ENCODE measurements at regions not wholly inside any gene's neighbourhood (a gene's known extent, or its start where the extent isn't known, plus 50 kb on each side); places are given as distances from the start of the nearest gene placed in this dataset.

GRCh38 chr17:71485426-71485825 is 635.4 kb upstream of the SOX9 start:
- TF ChIP-seq ZBTB7A (IDR thresholded peaks at IDR 0.05; ENCODE audit: low read depth) (no peak), EP300 (IDR thresholded peaks at IDR 0.05; ENCODE audit: borderline replicate concordance) (no peak), RAD21 (IDR thresholded peaks at IDR 0.05; ENCODE audit: low read depth) (no peak), NFIC (IDR thresholded peaks at IDR 0.05) (no peak), TAF1 (IDR thresholded peaks at IDR 0.05; ENCODE audit: low read depth) (no peak), REST (IDR thresholded peaks at IDR 0.05; ENCODE audit: low read depth) (no peak), TCF12 (IDR thresholded peaks at IDR 0.05; ENCODE audit: low read depth) (no peak), USF1 (IDR thresholded peaks at IDR 0.05) (no peak), MAX (IDR thresholded peaks at IDR 0.05) (no peak), EGR1 (IDR thresholded peaks at IDR 0.05) (no peak), TEAD4 (IDR thresholded peaks at IDR 0.05) (no peak), CEBPB (IDR thresholded peaks at IDR 0.05) (no peak), YY1 (IDR thresholded peaks at IDR 0.05; ENCODE audit: low read depth) (no peak), FOXM1 (IDR thresholded peaks at IDR 0.05; ENCODE audit: borderline replicate concordance, low read depth) (no peak)

GRCh38 chr17:71486261-71486660 is 634.6 kb upstream of the SOX9 start:
- no peak for TF ChIP-seq TEAD4 (IDR thresholded peaks at IDR 0.05)
- TF ChIP-seq RAD21 (IDR thresholded peaks at IDR 0.05; ENCODE audit: low read depth), result no peak
- TF ChIP-seq USF1 (IDR thresholded peaks at IDR 0.05), result no peak

- TF ChIP-seq RAD21 (IDR thresholded peaks at IDR 0.05; ENCODE audit: low read depth), result no peak
- no peak for TF ChIP-seq USF1 (IDR thresholded peaks at IDR 0.05)
- TF ChIP-seq FOXM1 (IDR thresholded peaks at IDR 0.05; ENCODE audit: borderline replicate concordance, low read depth), result no peak
Observed at GRCh38 chr17:71488851-71489250, 632.0 kb upstream of the SOX9 start.

- TF ChIP-seq ZBTB7A (IDR thresholded peaks at IDR 0.05; ENCODE audit: low read depth) (no peak), TCF12 (IDR thresholded peaks at IDR 0.05; ENCODE audit: low read depth) (peak; percentile 82), YY1 (IDR thresholded peaks at IDR 0.05; ENCODE audit: low read depth) (no peak), TEAD4 (IDR thresholded peaks at IDR 0.05) (peak; percentile 98), EP300 (IDR thresholded peaks at IDR 0.05; ENCODE audit: borderline replicate concordance) (peak; percentile 90), NFIC (IDR thresholded peaks at IDR 0.05) (peak; percentile 88), MAX (IDR thresholded peaks at IDR 0.05) (peak; percentile 42; the same call in 1 of the 2 replicates), FOXM1 (IDR thresholded peaks at IDR 0.05; ENCODE audit: borderline replicate concordance, low read depth) (peak; percentile 86), CEBPB (IDR thresholded peaks at IDR 0.05) (peak; percentile 48), RAD21 (IDR thresholded peaks at IDR 0.05; ENCODE audit: low read depth) (peak; percentile 9; the same call in 1 of the 2 replicates)
Observed at GRCh38 chr17:71494062-71494855, 626.6 kb upstream of the SOX9 start.

GRCh38 chr17:71495420-71495819 is 625.4 kb upstream of the SOX9 start:
- TF ChIP-seq EP300 (IDR thresholded peaks at IDR 0.05; ENCODE audit: borderline replicate concordance), result no peak
- no peak for TF ChIP-seq TCF12 (IDR thresholded peaks at IDR 0.05; ENCODE audit: low read depth)
- TF ChIP-seq ZBTB7A (IDR thresholded peaks at IDR 0.05; ENCODE audit: low read depth), result no peak
- TF ChIP-seq RAD21 (IDR thresholded peaks at IDR 0.05; ENCODE audit: low read depth), result no peak
- no peak for TF ChIP-seq TAF1 (IDR thresholded peaks at IDR 0.05; ENCODE audit: low read depth)
- no peak for TF ChIP-seq MAX (IDR thresholded peaks at IDR 0.05)
- TF ChIP-seq CREB1 (IDR thresholded peaks at IDR 0.05; ENCODE audit: low read depth), result no peak
- no peak for TF ChIP-seq REST (IDR thresholded peaks at IDR 0.05; ENCODE audit: low read depth)
- TF ChIP-seq TEAD4 (IDR thresholded peaks at IDR 0.05), result no peak
- no peak for TF ChIP-seq USF1 (IDR thresholded peaks at IDR 0.05)
- TF ChIP-seq FOXM1 (IDR thresholded peaks at IDR 0.05; ENCODE audit: borderline replicate concordance, low read depth), result no peak
- no peak for TF ChIP-seq YY1 (IDR thresholded peaks at IDR 0.05; ENCODE audit: low read depth)
- TF ChIP-seq NFIC (IDR thresholded peaks at IDR 0.05), result no peak
- no peak for TF ChIP-seq EGR1 (IDR thresholded peaks at IDR 0.05)
- no peak for TF ChIP-seq CEBPB (IDR thresholded peaks at IDR 0.05)
